SU-DHL-6 (cell line): ENCODE measurements at regions not wholly inside any gene's neighbourhood (a gene's known extent, or its start where the extent isn't known, plus 50 kb on each side); places are given as distances from the start of the nearest gene placed in this dataset.

Experiments used
- CTCF ChIP-seq: fragments of 200-600 bp; sonication (generic); IDR thresholded peaks from one replicate; pipeline ENCODE4 v1.5.1; 2017; ENCODE audit warnings: antibody characterized with exemption, mild to moderate bottlenecking, low read length, moderate library complexity; ENCODE audit not compliant: insufficient read depth, poor library complexity, severe bottlenecking
- EZH2phosphoT487 ChIP-seq: fragments of 200-600 bp; sonication (generic), shearing (Covaris generic); conservative IDR thresholded peaks from 2 replicates; pipeline ENCODE4 v1.6.1; 2018; ENCODE audit warnings: mild to moderate bottlenecking, antibody characterized with exemption, low read length, moderate library complexity, mixed read lengths

- TF ChIP-seq CTCF: no peak
- no peak for TF ChIP-seq EZH2phosphoT487
Observed at GRCh38 chr1:30325085-30325935, 398.1 kb downstream of the MATN1 start.
